HG02884 (cell line): ENCODE measurements at regions not wholly inside any gene's neighbourhood (a gene's known extent, or its start where the extent isn't known, plus 50 kb on each side); places are given as distances from the start of the nearest gene placed in this dataset.
"Not testable (repeated sequence)": the region's sequence is repeated elsewhere in the genome, so short reads cannot be mapped to it uniquely, and the experiment has no call there.

ENCODE experiments used
- ATAC-seq: cut with Tn5 transposase; IDR thresholded peaks from one replicate; pipeline ENCODE4 v1.9.1; 2021; ENCODE audit warnings: mild to moderate bottlenecking, moderate library complexity; ENCODE audit not compliant: unreplicated experiment

DNA sequence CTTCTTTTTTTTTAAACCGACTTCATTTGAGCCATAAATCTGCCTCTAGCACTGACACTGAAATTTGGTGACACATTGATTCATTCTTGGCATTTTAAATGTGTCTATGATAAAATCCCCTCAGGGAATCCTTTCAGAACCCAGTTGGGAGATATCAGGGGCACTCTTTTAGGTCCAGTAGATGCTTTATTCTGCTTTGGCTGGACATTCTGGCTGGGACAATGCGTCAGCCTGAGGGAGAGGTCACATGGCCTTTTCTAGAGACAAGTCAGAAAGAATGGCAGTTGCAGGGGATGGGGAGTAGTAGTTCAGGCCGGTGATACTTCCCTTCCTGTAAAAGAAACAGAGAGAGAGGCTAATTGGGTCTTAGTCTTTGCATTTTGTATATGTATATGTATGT lies 63.1 kb downstream of the TRIM43 start:
- ATAC-seq, result not testable (repeated sequence)

DNA sequence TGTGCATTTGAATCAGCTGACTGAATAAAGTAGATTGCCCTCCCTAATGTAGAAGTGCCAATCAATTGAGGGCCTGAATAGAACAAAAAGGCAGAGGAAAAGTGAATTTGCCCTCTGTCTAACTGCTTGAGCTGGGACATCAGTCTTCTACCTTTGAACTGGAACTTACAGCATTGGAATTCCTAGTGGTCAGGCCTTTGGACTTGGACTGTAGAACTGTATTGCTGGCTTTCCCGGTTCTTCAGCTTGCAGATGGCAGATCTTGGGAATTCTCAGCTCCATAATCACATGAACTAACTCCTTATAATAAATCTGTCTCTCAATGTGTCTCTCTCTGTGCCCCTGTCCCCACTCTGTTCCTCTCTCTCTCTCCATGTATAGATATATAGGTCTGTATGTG lies 64.8 kb downstream of the TRIM43 start:
- ATAC-seq, result not testable (repeated sequence)

DNA sequence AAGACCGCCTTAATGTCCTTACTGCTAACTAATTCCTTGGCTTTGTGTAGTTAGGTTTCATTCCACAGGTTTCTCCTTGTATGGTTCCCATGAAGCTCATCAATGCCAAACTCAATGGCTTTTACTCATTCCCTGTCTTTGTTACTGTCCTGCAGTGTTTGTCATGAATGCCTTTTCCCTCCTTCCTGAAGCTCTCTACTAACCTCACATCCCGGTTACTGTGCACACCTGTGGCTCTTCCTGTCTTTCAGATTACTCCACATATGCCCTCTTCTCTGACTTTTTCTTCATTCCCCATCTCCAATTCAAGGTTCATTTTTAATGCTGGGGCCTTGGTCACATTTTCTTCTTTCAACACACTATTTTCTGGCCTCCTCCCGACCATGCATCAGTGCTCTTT lies 66.1 kb downstream of the TRIM43 start:
- ATAC-seq, result not testable (repeated sequence)

DNA sequence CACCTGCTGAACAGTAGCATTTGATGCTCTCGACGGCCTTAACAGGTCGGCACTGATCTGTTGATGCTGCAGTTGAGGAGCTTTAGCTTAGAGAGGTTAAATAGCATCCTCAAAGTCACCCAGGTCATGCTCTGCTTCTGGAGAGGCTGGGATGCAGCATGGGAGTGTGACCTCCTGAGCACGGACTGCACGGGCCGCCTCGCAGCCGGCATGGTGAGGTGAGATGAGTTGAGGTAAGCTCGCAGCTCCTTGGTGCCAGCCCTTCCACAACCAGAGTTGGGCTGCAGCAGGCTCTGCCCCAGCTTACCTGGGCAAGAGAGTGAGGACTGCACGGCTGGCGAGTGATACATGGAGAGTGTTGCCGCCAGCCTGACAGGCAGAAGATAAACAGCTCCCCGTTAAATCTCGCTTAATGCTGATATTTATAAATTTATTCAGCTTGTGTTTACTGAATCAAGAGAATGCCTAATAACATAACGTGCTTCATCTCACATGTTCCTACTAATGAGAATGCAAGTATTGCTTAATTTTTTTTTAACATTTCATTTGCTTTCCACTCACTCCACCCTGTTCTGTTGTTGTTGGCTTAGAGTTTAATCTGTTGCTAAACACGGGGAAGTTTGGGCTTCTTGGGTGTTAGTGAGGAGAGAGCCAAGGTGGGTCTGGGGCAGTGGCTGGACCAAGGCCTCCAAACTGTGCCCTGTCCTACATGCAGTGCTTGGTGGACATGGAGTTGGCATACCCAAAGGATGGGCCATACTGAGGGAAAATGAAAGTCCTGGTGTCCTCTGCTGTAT lies 69.2 kb downstream of the TRIM43 start:
- ATAC-seq, result not testable (repeated sequence)

DNA sequence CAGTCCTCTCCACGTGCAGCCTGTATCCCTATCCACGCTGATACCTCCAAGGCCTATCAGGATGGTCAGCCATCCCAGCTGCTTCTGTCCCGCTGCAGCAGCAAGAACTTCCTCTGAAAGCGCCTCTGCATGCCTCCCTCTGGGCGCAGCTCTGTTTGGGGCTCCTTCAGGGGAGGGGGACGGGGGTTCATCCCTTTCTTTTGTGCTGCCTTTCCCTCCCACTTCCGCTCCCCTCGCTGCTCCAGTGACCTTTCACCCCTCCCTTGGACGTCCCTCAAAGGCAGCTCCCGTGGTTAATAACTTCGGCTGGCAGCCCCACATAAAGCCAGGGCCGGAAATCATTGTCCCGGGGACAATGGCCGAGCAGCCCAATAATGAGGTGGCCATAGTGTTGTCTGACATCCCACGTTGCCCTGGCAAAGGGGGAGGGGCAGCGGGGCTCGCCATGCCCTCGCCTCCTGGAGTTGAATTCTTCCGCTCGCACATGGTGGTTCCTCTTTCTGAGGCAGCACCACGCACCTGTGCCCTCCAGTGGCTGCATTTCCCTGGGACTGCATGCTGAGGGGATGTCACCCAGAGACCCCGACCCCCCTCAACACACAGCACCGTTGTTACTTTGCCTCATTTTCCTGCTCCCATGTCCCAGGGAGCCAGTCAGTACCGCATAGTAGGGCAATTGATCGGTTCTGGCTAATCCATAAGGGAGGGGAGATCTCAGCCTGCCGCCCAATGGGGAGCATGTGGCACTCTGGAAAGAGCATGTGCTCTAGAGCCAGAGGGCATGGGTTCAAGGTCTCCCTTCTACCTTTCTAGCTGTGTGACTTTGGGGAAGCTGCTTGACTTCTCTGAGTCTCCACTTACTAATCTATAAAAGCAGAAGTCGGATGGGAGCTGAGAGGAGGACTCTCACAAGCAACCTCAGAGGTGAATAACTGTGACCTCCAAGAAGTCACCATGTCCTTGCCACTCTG lies 72.0 kb downstream of the TRIM43 start:
- ATAC-seq, result not testable (repeated sequence)

DNA sequence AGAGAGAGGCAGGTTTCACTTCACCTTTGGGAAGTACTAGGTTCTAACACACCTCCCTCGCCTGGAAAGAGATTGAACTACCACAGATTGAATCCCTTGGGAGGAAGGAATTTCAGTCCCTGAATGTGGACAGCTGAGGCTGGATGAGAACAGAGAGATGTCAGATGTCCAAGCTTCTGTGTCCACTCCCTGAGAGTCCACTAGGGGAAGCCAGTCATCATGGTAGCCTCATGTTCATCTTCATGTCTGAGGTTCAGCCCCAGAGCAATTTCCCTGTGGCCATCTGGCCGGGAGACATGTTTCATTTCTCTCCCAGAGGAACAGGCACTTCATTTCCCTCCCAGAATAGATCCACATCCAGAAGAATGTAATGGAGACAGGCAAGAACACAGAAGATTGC lies 74.8 kb downstream of the TRIM43 start:
- not testable (repeated sequence) for ATAC-seq

DNA sequence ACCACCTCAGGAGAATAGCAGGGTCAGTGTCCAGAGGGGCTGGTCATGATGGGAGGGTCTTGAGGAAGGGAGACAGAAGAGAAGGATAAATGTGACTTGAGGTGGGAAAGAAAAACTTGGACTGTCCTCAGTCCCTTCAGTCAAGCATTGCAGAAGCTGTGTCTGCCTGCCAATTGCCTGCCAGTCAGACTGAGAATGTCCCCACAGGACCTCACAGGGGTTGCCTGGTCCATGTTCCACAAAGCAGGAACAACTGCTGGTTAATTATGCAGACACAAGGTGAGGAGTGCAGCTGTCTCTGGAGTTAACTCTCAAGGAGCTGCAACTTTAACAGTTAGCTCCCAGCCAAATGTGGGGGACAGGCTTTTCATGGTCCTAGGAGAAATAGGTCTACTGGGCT lies 75.7 kb downstream of the TRIM43 start:
- no peak for ATAC-seq

DNA sequence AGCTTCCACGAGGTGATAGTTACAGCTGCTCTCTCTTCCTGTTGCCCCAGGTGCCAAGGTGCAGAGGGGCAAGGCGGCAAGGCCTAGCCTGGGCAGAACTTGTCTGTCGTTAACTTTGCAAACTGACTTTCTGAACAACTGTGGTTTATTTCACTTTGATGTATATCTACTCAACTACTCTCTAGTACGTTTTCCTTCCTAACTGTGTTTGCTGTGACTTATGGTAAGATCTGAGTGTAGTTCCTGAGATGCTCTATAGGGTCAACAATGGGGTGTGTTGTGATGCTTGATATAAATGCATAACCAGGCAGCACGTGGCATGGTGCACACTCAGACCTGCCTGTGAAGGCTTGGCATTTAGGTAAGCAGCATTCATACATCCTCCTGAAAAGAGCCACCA lies 77.1 kb downstream of the TRIM43 start:
- not testable (repeated sequence) for ATAC-seq

DNA sequence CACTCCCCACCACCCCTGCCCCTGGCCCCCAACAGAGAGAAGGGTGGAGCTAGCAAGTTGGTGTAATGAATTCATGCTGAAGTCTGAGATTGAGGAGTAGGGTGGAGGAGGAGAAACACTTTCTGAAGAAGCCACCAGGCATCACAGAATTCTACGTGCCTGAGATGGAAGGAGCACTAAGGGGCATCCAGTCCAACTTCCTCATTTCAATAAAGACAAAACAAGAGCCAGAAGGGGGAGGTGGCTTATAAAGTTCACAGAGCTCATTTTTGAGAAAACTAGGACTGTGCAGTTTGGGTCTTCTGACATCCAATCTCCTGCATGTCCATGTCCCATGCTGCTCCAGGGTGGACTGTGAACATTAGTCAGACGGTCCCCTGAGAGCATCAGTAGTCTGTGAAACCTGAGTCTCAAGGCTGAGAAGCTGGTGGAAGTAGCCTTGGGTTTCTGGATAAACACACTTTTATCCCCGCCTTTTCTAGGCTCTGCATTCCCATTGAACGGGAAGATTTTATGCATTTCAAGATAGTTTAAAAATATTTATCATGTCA lies 77.7 kb downstream of the TRIM43 start:
- ATAC-seq, result no peak

DNA sequence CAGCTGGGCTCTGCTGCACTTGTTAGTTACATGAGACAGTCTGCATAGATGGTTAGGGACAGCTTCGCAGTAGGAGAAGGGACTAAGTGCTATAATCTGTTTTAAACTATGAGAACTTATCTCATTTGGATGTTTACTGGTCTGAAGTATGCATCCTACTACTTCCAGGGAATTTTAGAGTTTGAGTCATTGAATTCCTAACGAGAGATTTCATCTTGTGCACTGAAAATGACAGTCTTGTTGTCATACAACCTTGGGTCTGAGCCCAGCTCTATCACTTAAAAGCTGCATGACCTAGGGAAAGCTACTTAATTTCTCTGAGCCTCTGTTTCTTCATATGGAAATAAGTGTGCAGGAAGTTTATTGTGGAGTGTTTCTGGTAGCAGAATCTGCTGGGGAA lies 78.4 kb downstream of the TRIM43 start:
- no peak for ATAC-seq

DNA sequence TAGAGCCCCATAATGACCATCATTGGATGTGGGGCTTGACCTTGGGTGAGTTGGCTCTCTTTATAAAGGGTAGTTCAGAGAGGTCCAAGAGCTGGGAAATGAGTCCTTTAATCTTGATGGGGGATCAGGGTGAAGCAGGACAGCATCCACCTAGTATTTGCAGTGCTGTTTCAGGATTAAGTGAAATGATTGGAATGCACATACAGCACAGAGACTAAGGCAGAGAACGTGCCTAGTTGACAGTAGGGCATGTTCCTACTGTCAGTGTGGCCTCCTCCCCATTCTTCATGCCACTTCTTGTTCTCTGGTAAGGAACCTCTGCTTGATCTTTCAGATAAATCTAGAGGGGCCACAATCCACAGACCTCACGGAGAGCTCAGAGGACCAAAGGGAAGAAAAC lies 78.9 kb downstream of the TRIM43 start:
- no peak for ATAC-seq

DNA sequence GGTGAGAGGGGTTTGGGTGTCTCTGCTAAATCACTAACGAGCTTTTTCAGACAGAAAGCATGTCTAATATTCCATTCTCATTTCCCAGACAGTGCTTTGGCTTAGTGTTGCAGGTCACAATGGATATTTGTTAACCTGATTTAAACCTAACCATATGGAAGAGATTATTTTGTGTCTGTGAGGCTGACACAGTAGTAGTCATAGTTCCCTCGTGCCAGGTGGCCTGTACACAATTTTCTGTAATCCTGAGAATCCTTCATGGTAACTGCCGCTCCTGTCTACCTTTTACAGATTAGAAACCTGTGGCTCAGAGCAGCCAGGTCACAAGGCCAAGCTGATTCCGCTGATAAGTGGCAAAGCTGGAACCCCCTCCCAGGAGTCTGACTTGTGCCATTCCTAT lies 79.4 kb downstream of the TRIM43 start:
- not testable (repeated sequence) for ATAC-seq

DNA sequence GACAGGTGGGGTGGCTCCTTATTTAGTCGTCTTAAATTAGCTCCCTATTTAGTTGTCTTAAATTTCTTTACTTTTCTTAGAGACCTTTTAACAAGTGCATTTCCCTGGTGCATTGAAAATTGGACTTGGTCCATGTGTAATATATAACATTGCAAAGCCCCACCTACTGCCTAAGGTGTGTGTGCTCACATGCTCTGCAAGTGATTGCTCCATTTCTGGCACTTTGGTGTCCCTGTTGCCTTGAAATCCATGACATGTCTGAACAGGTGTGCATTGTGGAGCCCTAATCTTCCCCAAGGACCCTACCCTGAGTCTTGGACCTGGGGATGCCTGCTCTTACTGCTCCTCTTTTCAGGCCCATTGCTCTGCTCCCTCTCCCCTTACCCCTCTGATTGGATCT lies 80.2 kb downstream of the TRIM43 start:
- ATAC-seq, result not testable (repeated sequence)

DNA sequence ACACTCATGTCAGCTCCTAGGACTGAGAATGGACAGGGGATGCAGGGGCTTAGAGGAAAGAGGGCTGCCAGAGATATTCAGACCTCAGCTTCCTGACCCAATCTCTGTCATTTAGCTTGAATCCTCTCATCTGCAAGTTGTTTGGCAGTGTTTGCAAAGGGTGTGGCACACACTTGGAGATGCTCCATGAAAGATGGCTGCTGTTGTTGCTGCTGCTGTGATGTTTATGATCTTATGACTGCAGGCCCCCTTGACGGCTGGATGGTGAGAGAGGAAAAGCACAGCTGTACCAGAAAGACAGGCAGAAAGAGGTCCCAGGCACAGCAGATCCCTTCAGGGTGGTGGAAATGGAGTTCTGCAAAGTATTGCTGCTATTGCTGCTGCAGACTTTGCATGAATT lies 80.7 kb downstream of the TRIM43 start:
- ATAC-seq, result not testable (repeated sequence)

DNA sequence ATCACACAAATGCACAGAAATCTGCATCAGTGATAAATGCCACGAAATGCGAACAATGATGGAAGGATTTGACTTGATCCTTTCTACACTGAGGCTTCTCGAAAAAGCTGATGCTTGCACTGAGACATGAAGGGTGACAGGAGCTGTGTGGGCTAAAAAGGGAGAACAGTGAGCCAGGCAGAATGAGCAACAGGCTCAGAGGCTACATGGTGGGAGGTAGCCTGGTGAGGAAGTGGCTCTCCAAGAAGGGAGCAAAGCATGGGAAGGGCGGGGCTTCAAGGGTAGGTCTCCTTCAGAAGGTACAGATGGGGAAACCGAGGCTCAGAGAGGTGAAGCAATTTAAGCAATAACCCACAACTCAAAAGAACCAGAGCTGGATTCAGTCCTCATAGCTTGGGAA lies 82.4 kb downstream of the TRIM43 start:
- ATAC-seq, result no peak

DNA sequence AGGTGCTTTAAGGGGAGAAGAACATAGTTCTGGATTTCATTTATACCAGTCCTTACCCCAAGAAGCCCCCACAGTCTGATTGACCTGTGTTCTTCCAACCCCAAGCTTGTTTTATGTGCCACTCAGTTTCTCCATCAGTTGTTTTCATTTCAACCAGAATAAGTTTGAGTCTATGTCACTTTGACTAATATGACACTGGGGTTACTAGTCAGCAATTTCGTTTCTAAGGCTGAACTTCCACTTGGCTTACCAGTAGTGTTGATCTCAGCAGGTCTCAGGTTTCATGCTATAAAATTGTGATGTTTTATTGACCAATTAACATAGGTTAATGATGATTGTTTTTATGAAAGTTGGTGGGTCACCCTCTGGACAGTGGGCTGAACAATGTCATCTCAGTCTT lies 84.8 kb downstream of the TRIM43 start:
- not testable (repeated sequence) for ATAC-seq

DNA sequence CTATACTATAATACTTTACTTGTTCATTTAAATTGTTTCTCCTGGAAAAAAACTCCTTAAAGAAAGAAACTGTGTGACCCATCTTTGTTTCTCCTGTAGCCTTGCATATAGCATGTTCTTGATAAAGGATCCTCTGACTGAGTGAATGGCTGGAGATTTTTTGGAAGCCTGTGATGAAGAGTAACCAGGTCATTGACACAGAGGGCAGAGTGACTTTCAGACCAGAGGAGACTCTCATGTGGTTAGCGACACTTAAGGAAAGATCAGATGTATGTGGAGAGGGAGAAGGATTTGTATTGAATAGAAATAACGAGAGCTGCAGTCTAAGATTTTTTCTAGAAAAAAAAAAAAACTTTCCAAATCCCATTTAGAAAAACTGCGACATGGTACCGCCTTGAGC lies 85.5 kb downstream of the TRIM43 start:
- no peak for ATAC-seq

DNA sequence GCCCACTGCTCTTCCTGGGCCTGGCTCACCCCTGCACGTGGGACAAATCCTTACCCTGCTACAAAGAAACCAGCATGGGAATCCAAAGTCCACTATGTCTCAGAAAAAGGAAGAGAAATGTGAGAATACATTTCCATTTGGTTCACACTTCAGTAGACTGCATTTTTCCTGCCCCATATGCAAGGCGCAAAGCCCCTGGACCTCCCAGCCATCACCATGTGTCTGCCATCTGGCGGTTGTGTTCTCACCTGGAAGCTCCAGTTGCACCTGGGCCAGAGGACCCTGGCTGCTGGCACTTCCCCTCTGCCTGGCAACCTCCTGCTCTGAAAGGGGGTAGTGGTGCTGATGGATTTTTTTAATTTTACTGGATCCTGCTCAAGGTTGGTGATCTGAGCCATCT lies 86.0 kb downstream of the TRIM43 start:
- not testable (repeated sequence) for ATAC-seq

DNA sequence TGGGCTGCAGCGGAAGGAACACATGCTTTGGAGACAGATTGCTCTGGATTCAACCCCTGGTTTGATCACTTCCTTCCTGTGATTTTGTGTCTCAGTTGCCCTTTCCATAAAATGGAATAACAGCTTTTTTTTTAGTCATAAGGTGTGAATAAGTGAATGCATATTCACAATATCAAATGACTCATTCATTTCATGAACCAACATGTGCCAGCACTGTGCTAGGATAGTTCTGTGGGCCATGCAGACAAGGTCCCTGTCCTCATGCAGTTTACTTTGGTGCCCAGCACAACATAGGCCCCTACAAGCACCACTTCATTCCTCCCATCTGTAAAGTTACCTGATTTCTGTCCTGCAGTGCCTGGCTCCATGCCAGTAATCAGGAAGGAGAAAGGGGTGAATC lies 89.4 kb downstream of the TRIM43 start:
- ATAC-seq, result not testable (repeated sequence)

DNA sequence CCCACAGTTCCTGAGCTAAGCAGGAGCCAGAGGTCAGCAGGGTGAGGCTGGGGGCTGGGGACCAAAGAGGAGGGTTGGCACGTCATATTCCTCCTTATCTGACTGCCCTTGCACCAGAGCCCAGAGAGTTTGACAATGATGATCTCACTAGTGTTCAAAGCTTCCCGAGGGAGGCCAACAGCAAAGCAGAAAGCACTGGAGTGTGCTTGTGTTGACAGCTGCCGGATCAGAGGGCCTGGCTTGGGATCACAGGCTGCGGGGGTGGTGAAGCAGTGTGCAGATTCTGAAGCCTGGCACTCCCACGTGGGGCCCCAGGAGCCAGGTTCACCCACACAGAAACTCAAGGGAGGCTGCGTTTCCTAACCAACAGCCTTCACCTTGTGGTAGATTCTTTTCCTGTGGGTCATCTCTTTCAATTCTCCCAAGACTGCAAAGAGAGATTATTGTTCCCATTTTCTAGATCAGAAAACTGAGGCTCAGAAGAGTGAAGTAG lies 89.8 kb downstream of the TRIM43 start:
- ATAC-seq, result not testable (repeated sequence)

DNA sequence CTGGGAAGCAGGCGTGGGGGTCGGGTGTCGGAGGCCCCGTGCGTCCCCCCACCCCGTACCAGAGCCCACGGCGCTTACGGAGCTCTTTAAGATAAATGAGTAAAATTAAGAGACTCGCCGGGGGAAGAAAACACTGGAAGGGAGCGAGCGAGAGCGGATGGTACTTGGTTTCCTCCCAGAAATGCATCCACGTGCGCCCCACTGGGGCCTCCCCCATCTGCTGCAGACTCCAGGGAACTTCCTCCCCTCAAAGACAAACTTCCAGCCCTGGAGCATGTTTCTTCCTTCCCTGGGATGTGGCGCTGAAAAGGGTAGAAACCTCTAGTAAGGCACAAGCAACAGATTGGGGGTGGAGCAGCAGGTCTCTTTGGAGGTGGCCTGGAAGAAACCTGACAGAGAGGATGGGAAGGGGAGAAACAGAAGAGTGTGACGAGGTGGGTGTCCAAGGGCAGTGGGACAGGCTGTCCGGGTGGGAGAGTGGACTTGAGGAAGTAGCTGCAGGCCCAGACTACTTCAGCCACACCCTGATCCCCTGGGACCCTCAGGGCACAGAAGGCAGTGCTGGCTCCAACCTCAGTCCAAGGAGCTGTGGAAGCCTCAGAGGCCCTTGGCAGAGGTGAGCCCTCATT lies 91.2 kb downstream of the TRIM43 start:
- not testable (repeated sequence) for ATAC-seq
